ENCODE measurements at regions not wholly inside any gene's neighbourhood (a gene's known extent, or its start where the extent isn't known, plus 50 kb on each side); places are given as distances from the start of the nearest gene placed in this dataset.

GRCh38 chr3:16658004-16658924, 53.0 kb upstream of the DAZL start:
- H3K27ac ChIP-seq: no peak overlapping the region

GRCh38 chr3:16658925-16659793, 53.9 kb upstream of the DAZL start:
- TF ChIP-seq CTCF (IDR thresholded peaks at IDR 0.05): no peak
- TF ChIP-seq ZFX (IDR thresholded peaks at IDR 0.05; ENCODE audit: borderline replicate concordance): no peak
- H3K27ac ChIP-seq: no peak overlapping the region

More at GRCh38 chr3:16658004-16658924, 53.0 kb upstream of the DAZL start:
- TF ChIP-seq ZFX (IDR thresholded peaks at IDR 0.05; ENCODE audit: borderline replicate concordance) (no peak), CTCF (IDR thresholded peaks at IDR 0.05) (no peak)

- no peak overlapping the region for H3K27ac ChIP-seq
- no peak for TF ChIP-seq CTCF (IDR thresholded peaks at IDR 0.05)
- no peak for TF ChIP-seq ZFX (IDR thresholded peaks at IDR 0.05; ENCODE audit: borderline replicate concordance)
Measured at GRCh38 chr3:16663854-16664712, 58.9 kb upstream of the DAZL start.

- H3K27ac ChIP-seq: no peak overlapping the region
Measured at GRCh38 chr3:16665282-16665741, 60.1 kb upstream of the DAZL start.

DNA sequence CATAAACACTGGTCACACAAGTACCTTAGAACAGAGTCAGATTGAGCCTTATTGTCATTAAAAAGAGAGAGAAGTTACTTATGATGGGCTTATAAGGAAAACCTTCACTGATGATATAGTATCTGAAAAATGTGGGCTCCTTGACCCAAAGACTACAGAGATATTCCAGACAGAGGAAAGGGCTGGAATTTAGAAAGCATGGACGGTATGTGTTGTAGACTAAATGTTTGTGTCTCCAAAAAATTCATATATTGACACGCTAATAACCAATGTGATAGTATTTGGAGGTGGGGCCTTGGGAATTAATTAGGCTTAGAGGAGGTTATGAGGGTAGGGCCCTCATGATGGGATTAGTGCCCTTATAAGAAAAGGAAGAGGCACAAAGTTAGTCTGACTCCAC, 61.0 kb upstream of the DAZL start:
- TF ChIP-seq CTCF (IDR thresholded peaks at IDR 0.05): no peak
- TF ChIP-seq ZFX (IDR thresholded peaks at IDR 0.05; ENCODE audit: borderline replicate concordance): no peak

More at GRCh38 chr3:16665282-16665741, 60.1 kb upstream of the DAZL start:
- TF ChIP-seq ZFX (IDR thresholded peaks at IDR 0.05; ENCODE audit: borderline replicate concordance) (no peak), CTCF (IDR thresholded peaks at IDR 0.05) (no peak)

DNA sequence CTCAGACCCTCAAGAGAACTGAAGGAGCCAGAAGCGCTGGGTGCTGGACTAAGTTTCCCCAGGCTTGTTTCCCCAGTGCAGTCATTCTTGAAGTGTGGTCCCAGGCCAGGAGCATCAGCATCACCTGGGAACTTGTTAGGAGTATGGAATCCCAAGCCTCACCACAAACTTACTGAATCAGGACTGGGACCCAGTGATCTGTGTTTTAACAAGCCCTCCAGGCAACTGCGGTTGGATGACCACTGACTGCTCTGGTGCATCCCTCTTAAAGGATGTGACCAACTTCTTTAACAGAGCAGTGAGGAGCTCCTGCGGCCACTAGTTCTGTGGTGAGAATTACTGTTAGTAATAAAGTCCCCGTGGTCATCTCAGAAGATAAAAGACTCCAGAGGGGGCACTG, 62.4 kb upstream of the DAZL start:
- no peak overlapping the region for H3K27ac ChIP-seq
- TF ChIP-seq ZFX (IDR thresholded peaks at IDR 0.05; ENCODE audit: borderline replicate concordance) (no peak), CTCF (IDR thresholded peaks at IDR 0.05) (no peak)

More for the DNA sequence above, 61.0 kb upstream of the DAZL start:
- H3K27ac ChIP-seq: no peak overlapping the region
